GM13977 (cell line): ENCODE measurements at regions not wholly inside any gene's neighbourhood (a gene's known extent, or its start where the extent isn't known, plus 50 kb on each side); places are given as distances from the start of the nearest gene placed in this dataset.

Source experiments
- DNase-seq: peaks from one replicate; pipeline ENCODE4 v3.0.0; 2012; ENCODE audit warnings: low spot score
- CTCF ChIP-seq: IDR thresholded peaks from 2 replicates; pipeline ENCODE4 v1.5.1; 2012; ENCODE audit warnings: mild to moderate bottlenecking, control low read depth; ENCODE audit not compliant: insufficient read depth; ENCODE audit errors: extremely low read depth, missing control alignments
- in situ Hi-C: fragments of 300-500 bp; cut with MboI; formaldehyde crosslinking; loops from one replicate; pipeline ENCODE4 v1.12.0; 2022; ENCODE audit warnings: low sequenced_read_pairs, low pct_unique_long_range_greater_than_20kb, mixed read lengths, inconsistent platforms; ENCODE audit not compliant: unreplicated experiment

- in situ Hi-C loops: no loop called here
- no peak for DNase-seq
- TF ChIP-seq CTCF: no peak
Observed at GRCh38 chr7:46565253-46566096, 644.4 kb upstream of the IGFBP3 start.

- no peak for TF ChIP-seq CTCF
- in situ Hi-C loops: no loop called here
- DNase-seq: no peak
Observed at GRCh38 chr7:46559194-46559832, 638.2 kb upstream of the IGFBP3 start.

- TF ChIP-seq CTCF: no peak
- DNase-seq: no peak
- in situ Hi-C loops: no loop called here
Observed at GRCh38 chr7:46558482-46559193, 637.6 kb upstream of the IGFBP3 start.

GRCh38 chr7:46557781-46558180, 636.7 kb upstream of the IGFBP3 start:
- no peak for TF ChIP-seq CTCF
- DNase-seq: no peak
- in situ Hi-C loops: no loop called here

- TF ChIP-seq CTCF: no peak
- in situ Hi-C loops: no loop called here
- DNase-seq: no peak
Observed at GRCh38 chr7:46557295-46557711, 636.2 kb upstream of the IGFBP3 start.

GRCh38 chr7:46554688-46555422, 633.8 kb upstream of the IGFBP3 start:
- DNase-seq: no peak
- in situ Hi-C loops: no loop called here
- TF ChIP-seq CTCF: no peak
